ENCODE measurements at regions not wholly inside any gene's neighbourhood (a gene's known extent, or its start where the extent isn't known, plus 50 kb on each side); places are given as distances from the start of the nearest gene placed in this dataset.
"Not testable (repeated sequence)": the region's sequence is repeated elsewhere in the genome, so short reads cannot be mapped to it uniquely, and the experiment has no call there.

GRCh38 chr1:161454865-161455707 lies 50.2 kb upstream of the FCGR2A start:
- not testable (repeated sequence) for DNase-seq (ENCODE audit: low read depth in 4 of 4, low spot score in 2 of 4)

- DNase-seq (ENCODE audit: low read depth in 4 of 4, low spot score in 2 of 4): not testable (repeated sequence)
Measured at GRCh38 chr1:161453950-161454864, 51.0 kb upstream of the FCGR2A start.

- DNase-seq (ENCODE audit: low read depth in 4 of 4, low spot score in 2 of 4): not testable (repeated sequence)
Measured at GRCh38 chr1:161451698-161452348, 53.4 kb upstream of the FCGR2A start.

- not testable (repeated sequence) for DNase-seq (ENCODE audit: low read depth in 4 of 4, low spot score in 2 of 4)
Measured at GRCh38 chr1:161447760-161448332, 57.4 kb upstream of the FCGR2A start.

- not testable (repeated sequence) for DNase-seq (ENCODE audit: low read depth in 4 of 4, low spot score in 2 of 4)
Measured at GRCh38 chr1:161447040-161447759, 58.1 kb upstream of the FCGR2A start.

- DNase-seq (ENCODE audit: low read depth in 4 of 4, low spot score in 2 of 4): not testable (repeated sequence)
Measured at GRCh38 chr1:161444725-161445124, 60.5 kb upstream of the FCGR2A start.

GRCh38 chr1:161444255-161444654 lies 61.0 kb upstream of the FCGR2A start:
- not testable (repeated sequence) for DNase-seq (ENCODE audit: low read depth in 4 of 4, low spot score in 2 of 4)

- peak in 1 of 4 donors; percentile 44 for DNase-seq (ENCODE audit: low read depth in 4 of 4, low spot score in 2 of 4)
Measured at GRCh38 chr1:161440312-161440894, 64.9 kb upstream of the FCGR2A start.

GRCh38 chr1:161439280-161440232 lies 65.7 kb upstream of the FCGR2A start:
- DNase-seq (ENCODE audit: low read depth in 4 of 4, low spot score in 2 of 4): no peak

GRCh38 chr1:161433191-161433590 lies 65.5 kb upstream of the CFAP126 start:
- DNase-seq (ENCODE audit: low read depth in 4 of 4, low spot score in 2 of 4): not testable (repeated sequence)

GRCh38 chr1:161432091-161432490 lies 64.4 kb upstream of the CFAP126 start:
- DNase-seq (ENCODE audit: low read depth in 4 of 4, low spot score in 2 of 4): no peak

GRCh38 chr1:161427733-161428516 lies 60.2 kb upstream of the CFAP126 start:
- DNase-seq (ENCODE audit: low read depth in 4 of 4, low spot score in 2 of 4): no peak

GRCh38 chr1:161422914-161423313 lies 55.2 kb upstream of the CFAP126 start:
- not testable (repeated sequence) for DNase-seq (ENCODE audit: low read depth in 4 of 4, low spot score in 2 of 4)

GRCh38 chr1:161421456-161421855 lies 53.8 kb upstream of the CFAP126 start:
- no peak for DNase-seq (ENCODE audit: low read depth in 4 of 4, low spot score in 2 of 4)

- DNase-seq (ENCODE audit: low read depth in 4 of 4, low spot score in 2 of 4): no peak
Measured at GRCh38 chr1:161420763-161421455, 53.2 kb upstream of the CFAP126 start.

- not testable (repeated sequence) for DNase-seq (ENCODE audit: low read depth in 4 of 4, low spot score in 2 of 4)
Measured at GRCh38 chr1:161417536-161417935, 49.9 kb upstream of the CFAP126 start.
